ENCODE measurements at regions not wholly inside any gene's neighbourhood (a gene's known extent, or its start where the extent isn't known, plus 50 kb on each side); places are given as distances from the start of the nearest gene placed in this dataset.

DNA sequence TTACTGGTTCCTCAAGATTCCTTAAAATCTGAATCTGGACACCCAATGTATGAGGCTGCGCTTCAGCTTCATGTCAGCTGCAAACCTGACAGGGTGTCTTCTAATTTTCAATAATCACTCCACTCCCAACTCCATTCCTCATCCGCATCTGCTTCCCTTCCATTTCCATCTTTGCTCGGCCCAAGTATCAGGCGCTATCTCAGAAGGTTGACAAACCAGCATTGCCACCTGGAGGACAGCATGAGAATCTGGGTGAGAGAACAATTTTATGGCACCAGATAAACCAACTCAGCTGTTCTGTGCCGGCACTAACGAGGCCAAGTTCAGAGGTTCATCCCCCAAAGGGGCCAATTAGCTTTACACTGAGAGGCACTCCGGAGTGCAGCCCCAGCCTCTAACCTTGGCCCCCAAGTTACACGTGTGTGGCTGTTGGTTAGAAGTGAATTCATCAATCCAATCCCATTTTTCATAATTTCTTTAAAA is 79.1 kb upstream of the LMO2 start:
- no peaks in the 10 kb centered on the region for H3K36me3 ChIP-seq (ENCODE audit: low read depth)
- intact Hi-C loops (cut with micrococcal nuclease; ENCODE audit: unreplicated experiment): loop anchor here (1.0 kb wide), 3 partner anchors 113 to 163 kb away; no protein-coding TSS in a partner anchor
- peak overlapping the region; percentile 26; the same call in 1 of the 2 replicates for H3K4me2 ChIP-seq
- H3F3A ChIP-seq (ENCODE audit: insufficient read depth, low read depth): no peaks in the 10 kb centered on the region; the same call in 1 of the 2 replicates
- H3K9me2 ChIP-seq (ENCODE audit: insufficient read depth): no peaks in the 10 kb centered on the region
- no peak overlapping the region for H3K4me3 ChIP-seq
- H4K20me1 ChIP-seq (ENCODE audit: insufficient read depth): no peaks in the 10 kb centered on the region
- 0 out of 2 replicates have a peak overlapping the region, but pooled peaks have one; percentile 16 for H2AFZ ChIP-seq
- no peaks in the 10 kb centered on the region for H3K9me3 ChIP-seq (ENCODE audit: insufficient read depth, low read depth)
- no peaks in the 10 kb centered on the region for H3K27me3 ChIP-seq (ENCODE audit: insufficient read depth, low read depth)
- no peak overlapping the region for H3K27ac ChIP-seq
- no peaks in the 10 kb centered on the region for H3K79me2 ChIP-seq (ENCODE audit: low read depth)
- CTCF ChIA-PET: interaction anchor here (0.6 to 1.7 kb wide), 7 partner anchors 17 to 416 kb away, joined by 3 to 6 read pairs (median 4); no protein-coding TSS in a partner anchor
- POLR2A ChIA-PET (ENCODE audit: unreplicated experiment): interaction anchor here (0.6 to 0.7 kb wide), 2 partner anchors 9 to 408 kb away, joined by 3 to 7 read pairs; no protein-coding TSS in a partner anchor
- no TSS peak for BruUV-seq (replicated peaks)
- DNase-seq: peak in 1 of 2 experiments; percentile 34
- H3K4me1 ChIP-seq (replicated peaks; ENCODE audit: insufficient read depth): peaks cover 1% of the 10 kb centered on the region
- TF ChIP-seq, protein P1, sequence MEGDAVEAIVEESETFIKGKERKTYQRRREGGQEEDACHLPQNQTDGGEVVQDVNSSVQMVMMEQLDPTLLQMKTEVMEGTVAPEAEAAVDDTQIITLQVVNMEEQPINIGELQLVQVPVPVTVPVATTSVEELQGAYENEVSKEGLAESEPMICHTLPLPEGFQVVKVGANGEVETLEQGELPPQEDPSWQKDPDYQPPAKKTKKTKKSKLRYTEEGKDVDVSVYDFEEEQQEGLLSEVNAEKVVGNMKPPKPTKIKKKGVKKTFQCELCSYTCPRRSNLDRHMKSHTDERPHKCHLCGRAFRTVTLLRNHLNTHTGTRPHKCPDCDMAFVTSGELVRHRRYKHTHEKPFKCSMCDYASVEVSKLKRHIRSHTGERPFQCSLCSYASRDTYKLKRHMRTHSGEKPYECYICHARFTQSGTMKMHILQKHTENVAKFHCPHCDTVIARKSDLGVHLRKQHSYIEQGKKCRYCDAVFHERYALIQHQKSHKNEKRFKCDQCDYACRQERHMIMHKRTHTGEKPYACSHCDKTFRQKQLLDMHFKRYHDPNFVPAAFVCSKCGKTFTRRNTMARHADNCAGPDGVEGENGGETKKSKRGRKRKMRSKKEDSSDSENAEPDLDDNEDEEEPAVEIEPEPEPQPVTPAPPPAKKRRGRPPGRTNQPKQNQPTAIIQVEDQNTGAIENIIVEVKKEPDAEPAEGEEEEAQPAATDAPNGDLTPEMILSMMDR (conservative IDR thresholded peaks at IDR 0.05): peak; percentile 76
- no peak for TF ChIP-seq EZH2 (IDR thresholded peaks at IDR 0.05; ENCODE audit: low read depth)

DNA sequence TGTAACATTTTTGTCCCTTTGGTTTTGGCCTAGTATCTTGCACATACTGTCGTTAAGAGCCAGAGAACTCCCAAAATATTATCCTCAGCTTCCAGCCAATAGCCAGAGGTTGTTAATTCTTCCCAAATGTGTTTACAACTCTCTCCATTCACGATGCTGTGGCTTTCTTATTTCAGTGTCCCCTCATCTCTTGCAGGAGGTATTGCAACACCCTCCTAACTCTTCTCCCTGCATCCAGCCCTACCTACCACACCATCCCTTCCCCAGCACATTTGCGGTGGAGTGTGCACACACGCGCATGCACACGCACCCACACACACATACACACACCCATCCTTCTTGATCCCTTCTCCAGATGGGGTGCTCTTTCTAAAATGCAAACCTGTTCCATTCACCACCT is 75.6 kb upstream of the LMO2 start:
- CTCF ChIA-PET: interaction anchor here (0.7 kb wide), 1 partner anchor 57 kb away, joined by 5 read pairs; no protein-coding TSS in a partner anchor
- no peak overlapping the region for H3K27ac ChIP-seq
- no peaks in the 10 kb centered on the region for H3K36me3 ChIP-seq (ENCODE audit: low read depth)
- POLR2A ChIA-PET (ENCODE audit: unreplicated experiment): no interaction called here
- H3F3A ChIP-seq (ENCODE audit: insufficient read depth, low read depth): peaks cover 4% of the 10 kb centered on the region; the same call in 1 of the 2 replicates
- DNase-seq: no peak
- no peak overlapping the region for H3K4me3 ChIP-seq
- no peaks in the 10 kb centered on the region for H3K27me3 ChIP-seq (ENCODE audit: insufficient read depth, low read depth)
- H4K20me1 ChIP-seq (ENCODE audit: insufficient read depth): no peaks in the 10 kb centered on the region
- H3K4me1 ChIP-seq (replicated peaks; ENCODE audit: insufficient read depth): no peaks in the 10 kb centered on the region
- no peaks in the 10 kb centered on the region for H3K79me2 ChIP-seq (ENCODE audit: low read depth)
- H3K9me3 ChIP-seq (ENCODE audit: insufficient read depth, low read depth): no peaks in the 10 kb centered on the region
- BruUV-seq (replicated peaks): no TSS peak
- H3K4me2 ChIP-seq: no peak overlapping the region
- no peak overlapping the region for H2AFZ ChIP-seq
- no peaks in the 10 kb centered on the region for H3K9me2 ChIP-seq (ENCODE audit: insufficient read depth)
- no peak for TF ChIP-seq EZH2 (IDR thresholded peaks at IDR 0.05; ENCODE audit: low read depth)
- TF ChIP-seq, protein P1 (conservative IDR thresholded peaks at IDR 0.05): no peak
- intact Hi-C loops (cut with micrococcal nuclease; ENCODE audit: unreplicated experiment): no loop called here

DNA sequence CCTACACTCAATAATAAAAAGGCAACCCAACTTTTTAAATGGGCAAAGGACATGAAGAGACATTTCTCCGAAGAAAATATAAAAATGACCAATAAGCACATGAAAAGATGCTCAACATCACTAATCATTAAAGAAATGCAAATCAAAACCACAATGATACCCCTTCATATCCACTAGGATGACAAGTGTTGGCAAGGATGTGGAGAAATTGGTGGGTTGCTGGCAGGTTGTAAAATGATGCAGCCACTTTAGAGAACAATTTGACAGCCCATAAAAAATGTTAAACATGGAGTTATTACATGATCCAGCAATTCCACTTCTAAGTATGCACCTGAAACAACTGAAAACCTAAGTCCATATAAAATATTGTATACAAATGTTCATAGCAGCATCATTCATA is 73.2 kb upstream of the LMO2 start:
- Histone ChIP-seq H3K9me3 (ENCODE audit: insufficient read depth, low read depth) (no peaks in the 10 kb centered on the region), H4K20me1 (ENCODE audit: insufficient read depth) (no peaks in the 10 kb centered on the region), H3K4me3 (no peak overlapping the region), H3K36me3 (ENCODE audit: low read depth) (no peaks in the 10 kb centered on the region), H2AFZ (no peak overlapping the region), H3K27me3 (ENCODE audit: insufficient read depth, low read depth) (no peaks in the 10 kb centered on the region), H3K79me2 (ENCODE audit: low read depth) (no peaks in the 10 kb centered on the region), H3K9me2 (ENCODE audit: insufficient read depth) (no peaks in the 10 kb centered on the region), H3F3A (ENCODE audit: insufficient read depth, low read depth) (peaks cover 4% of the 10 kb centered on the region; the same call in 1 of the 2 replicates), H3K4me2 (no peak overlapping the region), H3K4me1 (replicated peaks; ENCODE audit: insufficient read depth) (no peaks in the 10 kb centered on the region), H3K27ac (no peak overlapping the region)
- CTCF ChIA-PET: no interaction called here
- POLR2A ChIA-PET (ENCODE audit: unreplicated experiment): no interaction called here
- no peak for TF ChIP-seq EZH2 (IDR thresholded peaks at IDR 0.05; ENCODE audit: low read depth)
- TF ChIP-seq, protein P1 (conservative IDR thresholded peaks at IDR 0.05): no peak
- intact Hi-C loops (cut with micrococcal nuclease; ENCODE audit: unreplicated experiment): no loop called here
- DNase-seq: no peak
- BruUV-seq (replicated peaks): no TSS peak
